Hippocampal formation (tissue), 2 donors: ENCODE measurements at regions not wholly inside any gene's neighbourhood (a gene's known extent, or its start where the extent isn't known, plus 50 kb on each side); places are given as distances from the start of the nearest gene placed in this dataset.
A peak's percentile ranks its signal among the peaks of the same experiment; 100 is the strongest.

Experiments
- DNase-seq, 2 donors: peaks; one replicate each; lab custom pipeline; 2025; lab: John Stamatoyannopoulos, UW

DNA sequence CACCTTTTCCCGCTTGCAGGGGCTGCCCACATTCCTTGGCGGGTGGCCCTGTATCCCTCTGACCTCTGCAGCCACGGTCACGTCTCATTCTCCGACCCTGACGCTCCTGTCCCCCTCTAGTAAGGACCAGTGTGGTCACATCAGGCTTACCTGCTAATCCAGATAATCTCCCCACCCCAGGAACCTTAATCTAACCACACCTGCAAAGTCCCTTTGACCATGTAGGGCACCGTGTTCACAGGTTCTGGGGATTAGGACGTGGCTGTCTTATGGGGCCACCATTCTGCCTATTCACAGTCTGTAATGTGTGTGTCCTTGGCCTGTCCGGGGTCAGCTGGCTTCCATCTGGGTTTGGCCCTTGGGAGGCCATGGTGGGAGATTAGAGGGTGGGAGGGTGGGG is 368.9 kb downstream of the AACS start:
- DNase-seq, result no peak

DNA sequence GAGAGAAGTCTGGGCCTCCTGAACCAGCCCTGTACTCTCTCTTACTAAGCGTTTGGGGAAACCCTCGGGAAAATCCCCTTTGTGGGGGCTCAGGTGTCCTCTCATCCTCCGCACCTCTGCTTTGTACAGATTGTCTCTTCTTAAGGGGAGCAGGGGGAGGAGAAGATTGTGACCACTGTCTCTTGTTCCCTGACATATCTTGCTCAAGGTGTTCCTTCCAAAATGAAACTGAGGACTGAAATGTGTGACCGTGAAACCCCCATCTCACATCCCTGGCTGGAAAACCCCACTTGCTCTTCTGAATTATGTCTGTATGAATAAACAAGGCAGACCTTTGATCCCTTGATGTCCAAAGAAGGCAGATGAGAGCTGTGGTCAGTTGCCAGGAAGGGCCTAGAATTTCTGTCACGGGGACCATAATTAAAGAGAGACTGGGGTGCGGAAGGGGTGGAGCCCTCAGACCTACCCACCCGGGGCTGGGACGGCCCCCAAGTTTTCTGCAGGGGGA is 369.8 kb downstream of the AACS start:
- no peak for DNase-seq

- DNase-seq, result no peak
These were observed 370.6 kb downstream of the AACS start for GRCh38 chr12:125435871-125436270.

DNA sequence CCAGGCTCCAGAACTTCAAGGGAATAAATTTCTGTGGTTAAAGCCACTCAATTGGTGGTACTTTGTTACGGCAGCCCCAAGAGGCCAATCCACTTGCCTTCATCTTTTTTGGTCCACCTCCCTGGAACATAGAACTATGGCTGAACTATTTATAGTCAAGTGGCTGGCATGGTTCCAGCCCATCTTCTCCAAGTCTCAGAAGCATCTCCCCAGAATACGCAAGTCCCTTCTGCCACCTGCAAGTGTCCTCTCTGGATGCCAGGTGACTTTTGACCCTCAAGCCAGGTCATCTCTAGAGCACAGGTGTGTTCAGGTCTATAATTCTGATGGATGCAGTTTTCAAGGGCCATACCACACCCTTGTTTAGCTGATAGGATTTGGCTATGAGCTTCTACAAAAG is 371.5 kb downstream of the AACS start:
- no peak for DNase-seq

DNA sequence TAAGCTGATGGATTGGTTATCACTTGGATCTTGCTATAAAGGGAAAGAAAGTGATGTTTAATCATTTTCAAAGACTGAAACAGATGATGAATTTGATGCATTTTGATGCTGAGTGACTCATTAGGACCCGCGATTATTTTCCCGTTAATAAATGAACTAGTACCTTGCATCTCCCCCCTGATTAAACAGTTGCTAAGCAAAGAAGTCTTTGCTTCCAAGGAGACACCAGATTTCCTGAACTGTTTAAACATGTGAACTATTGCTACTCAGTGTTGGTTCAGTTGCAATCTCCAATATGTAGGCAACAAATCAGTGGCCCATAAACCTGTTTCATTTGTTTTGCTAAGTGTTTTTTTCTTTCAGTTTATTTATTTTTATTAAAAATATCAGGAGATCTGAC is 375.2 kb downstream of the AACS start:
- DNase-seq, result no peak

DNA sequence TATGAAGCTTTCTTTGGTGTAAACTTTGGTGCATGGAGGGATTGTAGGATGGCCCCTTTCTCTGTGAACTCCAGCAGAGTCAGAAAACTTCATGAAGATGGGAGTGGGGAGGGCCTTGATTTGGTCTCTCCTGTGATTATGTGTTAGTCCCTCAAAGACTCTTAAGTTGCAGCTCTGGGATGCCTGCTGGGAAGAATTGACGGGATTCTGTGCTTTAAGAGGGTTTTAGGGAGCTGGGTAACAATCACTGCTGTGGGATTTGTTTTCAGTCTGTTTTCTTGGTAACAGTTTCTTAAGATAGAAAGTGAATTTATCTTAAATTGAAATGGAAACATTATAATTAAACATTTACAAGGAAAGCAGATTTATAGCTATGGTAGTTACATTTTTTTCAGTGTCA is 378.1 kb downstream of the AACS start:
- DNase-seq, result no peak

GRCh38 chr12:125451408-125451807 is 386.2 kb downstream of the AACS start:
- no peak for DNase-seq

GRCh38 chr12:125453751-125454150 is 388.5 kb downstream of the AACS start:
- peak; percentile 86 to 98 for DNase-seq

DNA sequence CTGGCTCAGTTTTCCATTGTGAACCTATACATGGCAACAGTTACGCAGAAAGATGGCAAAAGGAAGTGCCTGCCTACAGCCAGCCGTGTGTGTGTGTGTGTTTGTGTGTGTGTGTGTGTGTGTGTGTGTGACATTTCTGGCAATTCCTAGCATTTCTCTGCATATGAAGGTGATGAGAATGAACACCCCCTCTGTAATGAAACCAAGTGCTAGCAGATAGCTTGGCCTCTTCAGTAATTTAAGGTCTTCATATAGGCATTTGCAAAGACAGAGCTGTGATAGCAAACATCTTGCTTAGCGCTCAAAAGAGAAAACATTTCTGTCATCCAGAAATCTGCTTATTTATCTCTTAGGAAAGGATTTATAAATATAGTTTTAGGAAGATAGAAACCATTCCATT is 389.1 kb downstream of the AACS start:
- peak in 1 of 2 donors; percentile 44 for DNase-seq

DNA sequence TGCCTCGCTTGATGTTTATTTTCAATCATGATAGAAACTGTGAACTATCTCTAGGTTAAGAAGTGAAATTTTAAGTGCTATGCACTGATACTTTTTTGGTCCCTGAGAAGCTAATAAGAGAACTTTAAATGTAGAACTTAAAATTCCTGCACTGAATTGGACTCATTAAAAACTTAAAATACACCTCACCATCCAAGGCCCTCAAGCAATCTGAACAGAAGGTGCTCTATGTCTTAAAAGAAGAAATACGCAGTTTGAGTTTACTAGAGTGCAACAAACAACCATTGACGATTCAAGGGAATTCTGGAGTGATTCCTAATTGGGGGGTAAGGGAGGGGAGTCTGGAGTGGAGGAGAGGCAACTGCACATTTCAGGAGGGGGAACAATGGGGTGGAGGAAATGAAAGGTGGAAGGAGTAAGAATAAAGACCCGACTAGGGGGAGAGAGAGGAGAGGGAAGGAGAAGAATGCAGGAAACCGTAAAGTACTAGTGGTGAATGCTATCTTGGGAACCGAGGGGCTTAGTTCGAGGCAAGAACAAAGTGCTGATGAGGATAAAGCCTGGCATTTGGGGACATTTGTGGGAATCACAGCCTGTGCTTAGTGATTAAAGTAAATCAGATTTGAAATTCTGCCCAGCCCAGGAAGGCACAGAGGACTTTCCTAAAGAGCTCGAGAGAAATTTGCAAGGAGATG is 389.7 kb downstream of the AACS start:
- DNase-seq, result peak in 1 of 2 donors; percentile 76

DNA sequence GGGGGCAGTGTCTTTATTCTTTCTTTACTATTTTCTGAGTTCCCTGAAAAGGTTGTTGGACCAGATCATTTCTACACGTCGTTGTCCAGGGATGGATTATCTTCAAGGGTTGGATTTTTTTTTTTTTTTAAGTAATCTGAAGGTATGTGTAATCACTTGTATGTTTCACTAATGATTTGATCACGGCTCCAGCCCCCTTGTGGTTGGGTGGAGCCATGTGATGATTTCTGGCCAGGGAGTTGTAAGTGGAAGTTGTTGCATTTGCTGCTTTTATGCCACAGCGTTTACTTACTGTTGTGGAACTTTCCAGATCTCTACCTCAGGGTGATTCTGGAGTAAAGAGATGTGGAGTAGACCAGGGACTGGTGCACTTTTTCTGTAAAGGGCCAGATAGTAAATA is 390.3 kb downstream of the AACS start:
- peak in 1 of 2 donors; percentile 15 for DNase-seq

DNA sequence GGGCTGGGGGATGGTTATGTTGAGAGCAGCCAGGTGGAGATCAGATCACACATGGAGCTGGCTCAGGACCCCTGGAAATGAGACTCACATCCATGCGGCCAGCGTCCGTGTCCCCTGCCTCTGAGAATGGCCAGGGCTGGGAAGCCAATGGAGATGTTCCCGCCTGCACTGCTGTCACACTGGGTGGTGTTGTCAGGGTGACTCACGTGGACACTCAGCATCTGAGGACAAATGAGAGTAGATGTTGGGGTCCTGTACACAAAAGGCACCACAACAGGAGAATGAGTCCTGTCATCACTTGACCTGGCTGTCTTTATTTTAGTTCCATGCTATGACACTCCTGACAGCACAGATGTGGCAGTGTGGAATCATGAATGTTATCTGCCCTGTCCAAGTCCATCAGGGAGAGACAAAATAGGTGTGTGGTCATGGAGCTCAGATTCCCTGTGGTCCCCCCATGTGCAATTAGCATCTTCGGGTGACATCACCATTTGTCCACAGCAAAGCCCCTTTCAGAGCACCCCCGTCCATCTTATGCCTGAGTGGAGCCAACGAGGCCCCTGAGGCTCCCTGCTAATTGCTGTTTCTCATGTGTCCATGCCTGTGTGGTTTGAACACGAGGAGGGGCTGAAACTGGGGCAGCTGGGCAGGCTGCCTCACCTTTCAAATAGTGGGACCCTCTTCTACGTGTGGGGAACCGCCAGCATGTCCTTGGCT is 393.5 kb downstream of the AACS start:
- DNase-seq, result no peak

GRCh38 chr12:125461831-125462230 is 396.6 kb downstream of the AACS start:
- no peak for DNase-seq

DNA sequence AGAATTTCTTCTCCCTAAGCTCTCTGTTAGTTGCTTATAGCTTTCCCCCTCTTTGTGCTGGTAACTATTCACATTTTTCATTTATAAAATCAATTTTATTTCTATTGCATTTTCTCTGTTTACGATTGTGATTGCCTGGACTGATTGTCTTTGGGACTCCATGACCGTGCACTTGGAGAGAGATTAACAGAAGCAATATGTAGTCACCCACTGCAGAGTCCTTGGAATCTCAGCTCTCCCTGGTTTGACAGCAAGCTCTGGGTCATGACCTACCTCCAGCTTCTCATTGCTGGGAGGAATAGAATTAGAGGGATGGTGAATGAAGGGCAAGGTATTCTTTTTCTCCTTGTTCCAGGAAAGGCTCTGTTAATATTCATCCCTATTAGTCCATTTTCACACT is 398.2 kb downstream of the AACS start:
- no peak for DNase-seq

- DNase-seq, result no peak
These were observed 402.1 kb downstream of the AACS start for GRCh38 chr12:125467363-125467762.

- no peak for DNase-seq
These were observed 404.4 kb downstream of the AACS start for GRCh38 chr12:125469683-125470082.

DNA sequence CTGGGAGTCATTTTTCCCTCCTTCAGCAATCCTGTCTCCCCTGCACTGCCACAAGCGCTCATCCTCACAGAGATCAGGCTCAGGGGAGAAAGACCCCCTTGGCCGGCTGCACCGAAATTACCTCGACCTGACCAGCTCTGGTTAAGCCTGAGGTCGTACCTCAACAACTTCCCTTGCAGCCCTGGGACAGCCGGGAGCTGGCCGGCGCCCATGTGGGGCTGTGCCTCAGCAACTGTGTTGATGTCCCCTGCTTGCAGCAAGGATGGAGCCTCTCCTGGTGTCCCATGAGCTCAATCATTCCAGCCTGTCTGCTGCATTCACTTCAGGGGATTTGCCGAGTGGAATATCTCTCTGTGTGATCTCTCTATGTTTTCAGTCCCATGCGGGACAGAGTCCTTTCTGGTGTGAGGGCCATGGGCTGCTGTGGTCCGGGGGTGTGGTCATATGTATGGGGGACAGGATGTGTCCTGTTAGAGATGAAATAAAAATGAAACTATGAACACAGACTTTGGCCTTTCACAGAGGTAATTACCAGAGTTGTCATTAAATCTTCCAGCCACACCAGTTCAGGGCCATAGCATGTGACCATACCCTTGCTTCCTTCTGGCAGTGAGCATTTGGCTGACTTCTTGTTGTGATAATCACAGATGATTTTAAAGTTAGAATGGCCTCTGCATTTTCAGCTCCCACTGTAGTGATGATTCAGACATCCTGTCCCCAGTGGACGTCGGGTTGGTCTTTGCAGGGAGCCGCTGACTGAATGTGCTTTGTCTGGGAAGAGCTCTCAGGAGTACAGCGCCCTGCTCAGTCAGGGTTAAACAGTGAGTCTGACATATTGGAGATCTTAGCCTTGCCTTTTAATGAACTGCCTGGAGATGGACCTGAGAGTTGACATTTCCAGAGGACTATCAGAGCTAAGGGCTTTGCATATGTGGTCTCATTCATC is 405.9 kb downstream of the AACS start:
- no peak for DNase-seq

DNA sequence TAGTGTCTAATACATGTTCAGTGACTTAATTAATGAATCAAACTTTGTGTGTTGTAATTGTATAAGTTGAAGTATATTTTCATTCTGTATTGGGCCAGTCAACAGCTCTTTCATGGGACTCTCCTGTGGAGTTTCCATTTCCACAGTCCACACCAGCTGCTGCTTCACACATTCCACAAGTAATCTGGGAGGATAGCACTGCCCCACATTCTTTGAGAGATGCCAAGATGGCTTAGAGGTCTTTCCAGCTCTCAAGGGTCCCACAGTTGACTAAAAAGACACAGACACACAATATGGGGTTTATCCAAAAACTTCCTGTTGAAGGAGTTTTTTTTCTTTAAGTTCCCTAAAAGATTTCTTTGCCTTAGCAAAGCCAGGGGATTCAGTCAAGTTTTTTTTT is 408.3 kb downstream of the AACS start:
- no peak for DNase-seq

DNA sequence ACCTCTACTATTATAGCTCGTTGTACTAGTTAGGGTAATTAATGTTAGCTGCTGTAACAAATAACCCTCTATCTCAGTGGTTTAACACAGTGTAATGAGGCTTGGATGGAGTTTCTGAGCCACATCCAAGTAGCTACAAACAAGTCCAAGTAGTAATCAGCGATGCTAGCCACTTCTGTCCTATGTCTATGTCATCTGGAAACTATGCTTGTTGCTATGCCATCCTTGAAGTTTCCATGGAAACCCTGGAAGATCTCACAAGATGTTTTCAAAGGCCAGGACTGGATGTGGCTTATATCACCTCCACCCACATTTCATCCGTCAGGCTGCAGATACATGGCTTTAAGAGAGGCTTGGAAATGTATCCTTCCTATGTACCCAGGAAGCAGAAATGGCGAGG is 422.1 kb downstream of the AACS start:
- no peak for DNase-seq

DNA sequence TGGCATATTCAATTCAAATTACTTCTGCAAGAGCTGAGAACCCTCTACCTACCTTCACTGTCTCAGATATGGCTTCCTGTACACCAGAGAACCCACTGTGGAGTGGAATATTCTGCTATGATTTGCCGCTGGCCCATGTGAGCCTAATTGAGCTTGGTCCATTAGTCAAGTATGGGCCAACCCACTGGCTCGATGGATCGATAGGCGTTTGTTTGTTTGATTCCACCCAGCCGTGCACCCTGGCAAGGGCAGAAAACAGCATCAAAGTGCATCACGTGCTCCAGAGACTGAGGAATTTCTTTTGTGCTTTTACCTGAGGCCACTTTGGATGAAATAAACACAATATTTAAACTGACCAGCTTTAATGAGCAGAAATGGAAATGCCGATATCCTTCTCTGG is 426.3 kb downstream of the AACS start:
- DNase-seq, result no peak

GRCh38 chr12:125492354-125493270 is 427.4 kb downstream of the AACS start:
- DNase-seq, result no peak
